Inflammatory macrophage (primary cell): ENCODE measurements at regions not wholly inside any gene's neighbourhood (a gene's known extent, or its start where the extent isn't known, plus 50 kb on each side); places are given as distances from the start of the nearest gene placed in this dataset.

Source experiments
- DNase-seq, 2 donors: peaks; one replicate each; pipeline ENCODE4 v3.0.0-alpha.2; 2020 to 2022

DNA sequence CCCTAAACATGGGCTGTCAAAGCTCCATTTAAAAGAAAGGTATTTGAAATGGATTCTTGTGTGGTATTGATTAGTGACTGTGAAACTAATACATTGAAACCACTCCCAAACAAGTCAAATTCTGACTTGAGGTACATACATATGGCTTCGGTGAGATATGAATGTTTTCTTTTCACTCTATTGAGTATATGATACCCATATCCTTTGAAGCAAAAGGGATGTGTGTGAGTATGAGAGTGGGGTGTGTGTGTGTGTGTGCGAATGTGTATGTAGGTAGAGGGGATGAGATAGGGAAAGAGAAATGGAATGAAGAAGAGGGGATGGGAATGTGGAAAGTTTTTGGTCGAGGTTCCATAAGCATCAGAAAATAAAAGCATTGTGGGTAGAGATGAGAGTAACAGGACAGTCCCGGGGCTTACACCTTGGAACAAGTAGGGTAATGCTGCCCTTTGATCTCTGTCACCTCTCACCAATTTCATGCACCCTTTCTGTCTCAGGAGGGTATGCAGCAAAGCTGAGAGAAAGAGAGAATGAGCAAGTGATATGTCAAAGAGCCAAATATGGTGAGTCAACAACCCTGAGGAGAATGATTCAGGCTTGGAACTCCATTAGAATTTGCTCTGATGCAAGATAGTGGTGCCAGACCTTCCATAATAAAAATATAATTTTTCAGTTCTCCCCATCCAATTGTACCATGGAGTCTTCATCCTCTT, 64.0 kb upstream of the ZEB2 start:
- no peak for DNase-seq

DNA sequence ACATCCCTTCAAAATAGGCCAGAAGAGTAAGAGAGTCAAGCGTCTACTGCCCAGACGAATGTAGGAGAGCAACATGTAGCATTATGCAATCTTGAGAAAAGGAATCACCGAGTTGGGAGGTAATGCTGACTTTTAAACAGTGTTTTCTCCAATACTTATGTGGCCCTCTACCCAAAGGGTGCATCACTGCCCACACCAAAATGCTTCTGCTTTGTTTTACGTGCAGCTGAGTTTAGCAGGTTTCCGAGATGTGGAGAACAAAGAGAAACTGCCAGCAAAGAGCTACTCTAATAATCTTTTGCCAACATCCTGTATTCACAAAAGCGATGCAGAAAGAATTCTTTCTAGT, 63.4 kb upstream of the ZEB2 start:
- DNase-seq: no peak

DNA sequence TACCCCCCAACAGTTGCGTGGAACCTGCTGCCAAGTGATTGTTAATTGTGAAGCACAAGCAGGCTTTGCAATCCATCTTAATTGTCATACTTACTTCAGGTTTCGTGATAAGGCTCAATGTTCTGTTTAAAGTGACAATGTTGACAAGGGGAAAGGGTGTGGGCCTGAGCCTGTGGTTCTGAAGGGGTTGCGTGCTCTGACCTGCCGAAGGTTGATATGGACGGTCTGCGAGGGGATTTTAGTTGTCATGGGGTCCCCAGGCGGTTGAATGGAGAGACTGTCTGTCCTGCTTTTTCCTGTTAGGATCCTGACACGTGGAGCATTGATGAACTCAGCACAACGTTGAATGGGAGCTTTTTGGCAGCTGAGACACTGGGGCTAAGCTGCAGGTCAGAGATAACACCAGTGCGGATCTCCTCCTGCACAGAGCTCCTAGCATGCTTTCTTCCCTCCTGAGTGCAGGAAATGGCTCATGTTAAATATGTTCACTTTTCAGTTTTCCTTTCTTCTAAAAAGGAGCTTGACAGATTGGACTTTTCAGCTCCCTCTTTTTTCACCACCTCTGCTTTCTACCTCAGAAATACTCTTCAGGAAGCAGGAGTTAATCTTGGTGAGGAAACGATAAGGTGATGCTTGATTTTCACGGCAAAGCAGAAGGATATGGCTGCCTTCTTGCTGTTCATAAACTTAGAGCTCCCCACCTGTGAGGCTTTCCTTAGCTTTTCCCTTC, 62.9 kb upstream of the ZEB2 start:
- DNase-seq: no peak

DNA sequence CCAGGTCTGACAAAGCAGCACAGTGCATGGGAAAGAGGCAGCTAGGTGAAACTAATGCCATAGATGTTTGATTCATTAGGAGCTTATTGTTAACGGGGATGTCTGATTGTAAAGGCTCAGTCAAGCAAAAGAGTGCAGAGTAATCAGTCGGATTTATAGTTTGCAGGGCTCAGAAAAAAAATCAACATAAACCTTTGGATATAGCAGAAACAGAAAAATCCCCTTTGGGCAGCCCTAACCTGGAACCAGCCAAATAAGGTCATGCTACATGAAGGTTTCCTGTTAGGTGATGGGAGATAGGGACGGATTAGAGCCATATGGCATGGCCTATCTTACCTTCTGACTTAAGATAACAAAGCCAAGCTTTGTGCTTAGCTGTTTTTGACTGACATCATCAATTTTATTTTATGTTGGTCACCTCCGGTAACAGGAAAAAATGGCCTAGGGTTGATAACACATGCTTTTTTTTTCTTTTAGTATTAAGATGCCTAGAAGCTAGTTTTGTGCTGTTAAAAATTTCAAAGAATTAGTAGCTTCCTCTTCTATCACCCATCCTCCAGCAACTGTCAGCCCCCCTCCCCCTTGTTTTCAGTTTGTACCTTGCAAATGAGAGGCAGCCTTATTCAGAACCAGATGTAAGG, 60.7 kb upstream of the ZEB2 start:
- DNase-seq: no peak

DNA sequence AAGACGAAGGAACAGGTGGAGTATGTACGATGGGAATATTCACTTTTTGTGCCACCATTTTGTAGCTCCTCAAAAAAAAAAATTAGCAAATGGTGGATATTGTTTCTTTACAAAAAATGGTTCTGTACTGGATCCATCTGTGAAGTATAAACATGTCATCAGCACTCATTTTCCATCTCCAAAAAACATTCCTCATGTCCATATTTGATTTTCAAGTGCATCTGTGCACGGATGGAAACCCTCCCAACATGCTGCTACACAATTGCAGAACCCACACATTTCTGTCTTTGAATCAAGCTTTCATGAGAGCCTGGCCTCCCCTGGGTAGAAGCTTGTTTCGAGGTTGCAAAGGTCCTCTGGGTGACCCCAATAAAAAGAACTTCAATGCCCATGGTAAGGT, 59.6 kb upstream of the ZEB2 start:
- DNase-seq: no peak

DNA sequence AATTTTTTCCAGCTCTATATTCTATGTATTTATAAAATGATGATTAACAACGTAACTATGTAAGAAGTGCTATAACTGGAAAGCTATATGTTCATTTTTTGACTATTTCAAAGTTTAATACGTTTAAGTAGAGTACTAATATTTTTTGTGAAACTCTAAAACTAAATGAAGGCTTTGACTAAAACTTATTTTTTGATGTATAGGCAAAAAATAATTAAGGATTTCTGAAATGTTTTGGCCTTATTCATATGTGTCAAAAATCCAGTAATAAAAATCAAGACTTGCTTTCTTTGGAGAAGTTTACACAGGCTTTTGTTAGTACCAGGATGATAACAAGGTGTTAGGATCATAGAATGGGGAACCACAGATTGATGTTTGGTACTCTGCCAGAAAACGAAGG, 58.2 kb upstream of the ZEB2 start:
- DNase-seq: no peak

DNA sequence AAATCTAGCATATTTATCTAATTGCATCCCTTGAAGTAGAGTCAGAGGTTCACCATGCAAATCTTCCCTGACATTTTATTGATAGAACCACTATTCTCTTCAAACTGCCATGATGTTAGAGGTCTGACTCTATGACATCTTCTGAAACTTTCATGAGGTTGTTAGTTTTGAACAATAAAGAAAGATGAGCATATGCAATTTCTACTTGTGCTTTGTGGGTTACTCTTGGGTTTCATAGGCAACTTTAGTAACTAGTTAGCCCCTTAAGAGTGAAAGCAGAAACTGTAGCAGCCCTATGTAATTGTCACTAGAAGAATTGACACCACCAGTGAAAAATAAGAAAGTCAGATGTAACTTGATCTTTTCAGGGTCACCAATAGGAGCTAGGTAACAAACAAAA, 53.1 kb upstream of the ZEB2 start:
- DNase-seq: no peak

DNA sequence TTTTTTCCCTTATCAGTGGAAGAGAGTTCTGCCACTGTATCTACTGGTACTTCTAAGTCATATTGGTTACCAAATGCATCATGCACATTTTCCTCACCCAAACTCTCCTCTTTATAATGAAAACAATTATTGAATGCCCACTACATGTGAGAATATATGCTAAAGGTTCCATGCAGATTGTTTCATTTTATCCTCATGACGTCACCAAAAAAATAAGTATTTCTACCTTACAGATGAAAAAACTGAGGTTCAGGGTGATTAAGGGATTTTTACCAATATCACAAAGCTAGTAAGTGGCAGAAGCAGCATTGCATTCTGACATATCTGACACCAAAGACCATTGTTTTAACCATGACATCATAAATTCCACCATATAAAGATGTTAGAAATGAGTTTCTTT, 51.9 kb upstream of the ZEB2 start:
- DNase-seq: no peak

DNA sequence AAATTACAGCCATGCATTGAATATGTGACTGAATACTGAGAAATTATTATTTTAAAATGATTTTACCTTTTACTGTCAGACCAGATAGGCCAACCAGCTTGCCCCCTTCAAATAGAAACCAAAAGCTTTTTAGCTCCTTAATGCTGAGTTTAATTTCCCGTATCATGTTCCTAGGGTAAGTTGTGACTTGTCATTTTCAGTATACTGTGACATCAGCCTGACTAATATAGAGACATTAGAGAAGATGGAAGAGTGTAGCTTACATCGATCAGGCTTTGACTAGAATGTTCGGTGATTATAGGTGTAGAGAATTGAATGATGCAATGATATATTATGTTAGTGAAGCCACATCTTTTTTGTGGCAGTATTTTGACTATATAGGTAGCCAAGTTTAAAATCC, 50.6 kb upstream of the ZEB2 start:
- DNase-seq: peak in 1 of 2 donors; percentile 23
